Omental fat pad (tissue), 3 donors: ENCODE measurements at regions not wholly inside any gene's neighbourhood (a gene's known extent, or its start where the extent isn't known, plus 50 kb on each side); places are given as distances from the start of the nearest gene placed in this dataset.

Experiments used
- ATAC-seq: fragments of 150-250 bp; one replicate; pipeline ENCODE4 v1.9.1; 2016; ENCODE audit warnings: mild to moderate bottlenecking, moderate library complexity; ENCODE audit not compliant: low FRiP score
- DNase-seq: peaks from one replicate; pipeline ENCODE4 v3.0.0-alpha.2; 2019; ENCODE audit warnings: low spot score
- CTCF ChIP-seq, 3 donors: fragments of 450-650 bp; IDR thresholded peaks; one replicate each; pipeline ENCODE4 v1.5.1; 2016 to 2017; ENCODE audit warnings: antibody characterized with exemption in 3 of 3, mild to moderate bottlenecking in 3 of 3, moderate library complexity in 2 of 3

GRCh38 chr5:2288968-2289367 is 406.2 kb upstream of the IRX4 start:
- DNase-seq, result no peak
- TF ChIP-seq CTCF (IDR thresholded peaks at IDR 0.05), result no peak

GRCh38 chr5:2288466-2288865 is 405.7 kb upstream of the IRX4 start:
- ATAC-seq (no peak), DNase-seq (no peak)
- TF ChIP-seq CTCF (IDR thresholded peaks at IDR 0.05), result no peak

More at GRCh38 chr5:2288968-2289367, 406.2 kb upstream of the IRX4 start:
- no peak for ATAC-seq

GRCh38 chr5:2286250-2286649 is 403.5 kb upstream of the IRX4 start:
- no peak for TF ChIP-seq CTCF (IDR thresholded peaks at IDR 0.05)
- DNase-seq (no peak), ATAC-seq (no peak)

GRCh38 chr5:2284678-2285077 is 402.0 kb upstream of the IRX4 start:
- ATAC-seq (no peak), DNase-seq (no peak)
- no peak for TF ChIP-seq CTCF (IDR thresholded peaks at IDR 0.05)

GRCh38 chr5:2283481-2284045 is 400.8 kb upstream of the IRX4 start:
- DNase-seq (no peak), ATAC-seq (no peak)
- TF ChIP-seq CTCF (IDR thresholded peaks at IDR 0.05), result no peak

- ATAC-seq (no peak), DNase-seq (no peak)
- TF ChIP-seq CTCF (IDR thresholded peaks at IDR 0.05), result no peak
Observed at GRCh38 chr5:2282893-2283292, 400.2 kb upstream of the IRX4 start.

- DNase-seq (no peak), ATAC-seq (no peak)
- TF ChIP-seq CTCF (IDR thresholded peaks at IDR 0.05), result no peak
Observed at GRCh38 chr5:2282034-2282690, 399.4 kb upstream of the IRX4 start.
